Muscle layer of colon (tissue), 2 donors: ENCODE measurements at regions not wholly inside any gene's neighbourhood (a gene's known extent, or its start where the extent isn't known, plus 50 kb on each side); places are given as distances from the start of the nearest gene placed in this dataset.

Experiments
- H3K27ac ChIP-seq: one replicate; pipeline ENCODE4 v1.7.0; 2013; ENCODE audit warnings: low read depth, mild to moderate bottlenecking, low read length, moderate library complexity
- H3K27me3 ChIP-seq, 2 donors: one replicate each; pipeline ENCODE4 v1.7.0; 2013; ENCODE audit warnings: low read length in 2 of 2, mild to moderate bottlenecking in 2 of 2; ENCODE audit not compliant: insufficient read depth in 2 of 2, control insufficient read depth in 1 of 2
- H3K36me3 ChIP-seq: one replicate; pipeline ENCODE4 v1.7.0; 2013; ENCODE audit warnings: mild to moderate bottlenecking, low read length; ENCODE audit not compliant: insufficient read depth
- H3K4me1 ChIP-seq: one replicate; pipeline ENCODE4 v1.7.0; 2013; ENCODE audit warnings: mild to moderate bottlenecking, low read length; ENCODE audit not compliant: insufficient read depth
- H3K4me3 ChIP-seq, 2 donors: one replicate each; pipeline ENCODE4 v1.7.0; 2013; ENCODE audit warnings: low read length in 2 of 2, low read depth in 1 of 2, mild to moderate bottlenecking in 1 of 2, moderate library complexity in 1 of 2
- H3K9ac ChIP-seq: one replicate; pipeline ENCODE4 v1.7.0; 2013; ENCODE audit warnings: low read length
- H3K9me3 ChIP-seq: one replicate; pipeline ENCODE4 v1.7.0; 2013; ENCODE audit warnings: mild to moderate bottlenecking, low read length
- donor health status: abdominal sarcoma.
- donor health status: Adenocarcinoma of cecum.

GRCh38 chr11:8828580-8829361 lies 82.2 kb upstream of the AKIP1 start:
- H3K9ac ChIP-seq: no peak overlapping the region
- no peaks in the 10 kb centered on the region for H3K9me3 ChIP-seq
- H3K27me3 ChIP-seq: no peaks in the 10 kb centered on the region
- H3K4me1 ChIP-seq: peaks cover 27% of the 10 kb centered on the region
- H3K27ac ChIP-seq: no peak overlapping the region
- no peak overlapping the region for H3K4me3 ChIP-seq
- peaks cover 7% of the 10 kb centered on the region for H3K36me3 ChIP-seq

- no peak overlapping the region for H3K4me3 ChIP-seq
- no peaks in the 10 kb centered on the region for H3K9me3 ChIP-seq
- peaks cover 7% of the 10 kb centered on the region for H3K36me3 ChIP-seq
- no peak overlapping the region for H3K9ac ChIP-seq
- H3K4me1 ChIP-seq: peaks cover 35% of the 10 kb centered on the region
- no peak overlapping the region for H3K27ac ChIP-seq
- no peaks in the 10 kb centered on the region for H3K27me3 ChIP-seq
Measured at GRCh38 chr11:8829556-8829955, 81.4 kb upstream of the AKIP1 start.

DNA sequence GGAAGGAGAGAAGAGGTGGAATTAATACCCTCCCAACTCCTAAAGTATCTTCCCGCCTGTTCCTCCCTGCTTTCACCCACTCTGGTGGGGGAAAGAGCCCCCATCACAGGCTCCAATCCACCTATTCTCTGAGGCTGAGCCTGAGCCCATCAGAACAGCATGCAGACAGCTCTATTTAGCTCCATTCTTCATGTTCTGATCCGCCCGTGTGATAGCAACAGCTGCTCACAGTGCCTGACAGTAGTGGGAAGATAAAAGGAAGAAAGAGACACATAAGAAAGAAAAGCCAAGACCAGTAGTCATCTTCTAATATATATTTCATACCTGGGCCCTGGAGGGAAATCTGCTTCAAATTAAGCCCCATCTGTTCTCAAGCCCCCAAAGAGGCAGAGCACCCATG lies 80.3 kb upstream of the AKIP1 start:
- Histone ChIP-seq H3K9ac (no peak overlapping the region), H3K27me3 (no peaks in the 10 kb centered on the region), H3K4me3 (no peak overlapping the region), H3K27ac (no peak overlapping the region), H3K4me1 (peaks cover 35% of the 10 kb centered on the region), H3K36me3 (peaks cover 7% of the 10 kb centered on the region), H3K9me3 (no peaks in the 10 kb centered on the region)

DNA sequence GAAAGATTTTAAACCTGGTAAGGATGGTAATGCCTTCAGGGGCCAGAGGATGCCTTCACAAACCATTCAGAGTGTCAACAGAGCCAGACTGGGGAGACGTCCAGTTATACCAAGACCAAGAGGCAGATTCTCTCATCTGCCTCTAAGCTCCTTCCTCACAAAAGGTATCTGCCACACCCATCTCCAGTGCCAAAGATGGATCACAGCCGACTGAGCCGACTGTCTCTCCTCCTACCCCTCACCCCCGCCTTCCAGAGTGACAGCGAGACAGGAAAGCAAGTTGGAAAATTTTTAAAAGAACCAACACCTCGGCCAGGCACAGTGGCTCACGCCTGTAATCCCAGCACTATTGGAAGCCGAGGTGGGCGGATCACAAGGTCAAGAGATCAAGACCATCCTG lies 79.1 kb upstream of the AKIP1 start:
- Histone ChIP-seq H3K27ac (peak overlapping the region; percentile 19), H3K9ac (no peak overlapping the region), H3K36me3 (peaks cover 7% of the 10 kb centered on the region), H3K9me3 (no peaks in the 10 kb centered on the region), H3K4me1 (peaks cover 33% of the 10 kb centered on the region), H3K4me3 (no peak overlapping the region), H3K27me3 (no peaks in the 10 kb centered on the region)

DNA sequence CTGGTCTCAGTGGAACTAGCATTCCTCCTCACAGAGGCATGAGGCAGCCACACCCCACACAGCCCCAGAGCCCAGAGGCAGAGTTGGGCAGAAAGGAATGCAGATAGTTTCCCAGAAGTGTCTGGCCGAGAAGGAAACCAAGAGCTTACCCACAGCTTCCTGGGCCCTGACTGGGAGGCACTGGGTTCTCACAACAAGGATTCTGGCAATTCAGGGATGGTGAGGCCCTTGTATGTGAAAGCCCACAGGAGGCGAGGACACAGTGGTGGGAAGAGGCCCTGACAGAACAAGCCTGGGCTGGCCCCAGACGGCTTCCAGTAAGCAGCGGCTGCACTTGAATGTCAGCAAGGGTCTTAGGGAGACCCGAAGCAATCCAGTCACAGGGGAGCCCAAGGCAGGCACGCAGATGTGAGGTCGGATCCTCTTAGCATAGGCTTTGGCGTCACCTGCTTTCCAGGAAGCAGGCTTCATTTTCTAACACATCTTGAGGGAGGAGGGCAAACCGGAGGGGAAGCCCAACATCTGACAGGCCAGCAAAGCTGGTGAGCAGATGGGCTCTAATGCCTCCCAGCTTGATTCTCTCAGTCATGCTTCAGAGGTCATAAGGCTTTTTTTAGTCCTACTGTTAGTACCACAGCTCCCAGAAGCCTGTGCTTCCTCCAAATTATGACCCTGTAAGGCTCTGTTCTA lies 78.3 kb upstream of the AKIP1 start:
- Histone ChIP-seq H3K9ac (peak overlapping the region; percentile 45), H3K9me3 (no peaks in the 10 kb centered on the region), H3K27ac (peak overlapping the region; percentile 92), H3K36me3 (peaks cover 7% of the 10 kb centered on the region), H3K4me3 (no peak overlapping the region), H3K4me1 (peaks cover 26% of the 10 kb centered on the region), H3K27me3 (no peaks in the 10 kb centered on the region)

DNA sequence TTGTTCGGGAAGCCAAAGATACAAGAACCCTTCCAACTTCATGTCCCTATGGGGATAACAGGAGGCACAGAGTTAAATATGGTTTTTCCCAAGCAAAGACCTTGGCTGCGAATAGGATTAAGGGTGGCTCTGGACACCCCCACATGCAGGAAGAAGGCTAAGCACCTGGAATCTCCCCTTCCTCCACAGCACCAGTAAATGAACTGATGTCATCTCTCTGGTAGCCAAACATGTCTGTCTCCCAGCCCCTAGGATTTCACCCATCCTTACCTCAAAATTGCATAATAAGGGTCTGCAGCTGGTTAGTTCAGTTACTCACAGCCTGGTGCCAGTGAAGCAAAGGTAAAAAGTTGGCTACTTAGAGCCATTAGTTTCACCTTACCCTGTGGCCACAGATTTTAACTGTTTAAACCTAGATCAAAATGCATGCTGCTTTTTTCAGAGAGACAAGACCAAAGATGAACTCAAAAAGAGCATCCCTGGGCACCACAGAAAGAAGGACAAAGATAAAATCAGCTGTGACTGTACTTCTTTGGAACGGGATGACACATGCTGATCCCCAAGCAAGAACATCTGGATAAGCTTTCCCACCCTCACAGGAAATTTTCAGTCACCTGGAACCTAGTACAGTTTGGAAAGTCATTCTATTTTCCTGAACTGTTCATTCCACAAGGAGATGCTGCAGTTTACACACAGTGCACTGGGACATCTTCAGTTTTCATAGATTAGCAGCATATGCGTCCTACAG lies 77.2 kb upstream of the AKIP1 start:
- H3K27me3 ChIP-seq: no peaks in the 10 kb centered on the region
- peaks cover 5% of the 10 kb centered on the region for H3K36me3 ChIP-seq
- H3K9me3 ChIP-seq: no peaks in the 10 kb centered on the region
- H3K4me3 ChIP-seq: no peak overlapping the region
- H3K4me1 ChIP-seq: peaks cover 33% of the 10 kb centered on the region
- peak overlapping the region; percentile 92 for H3K27ac ChIP-seq
- H3K9ac ChIP-seq: no peak overlapping the region

- H3K9me3 ChIP-seq: no peaks in the 10 kb centered on the region
- no peak overlapping the region for H3K9ac ChIP-seq
- peaks cover 39% of the 10 kb centered on the region for H3K4me1 ChIP-seq
- no peaks in the 10 kb centered on the region for H3K27me3 ChIP-seq
- H3K36me3 ChIP-seq: no peaks in the 10 kb centered on the region
- peak overlapping the region; percentile 28 for H3K27ac ChIP-seq
- H3K4me3 ChIP-seq: no peak overlapping the region
Measured at GRCh38 chr11:8834379-8834778, 76.6 kb upstream of the AKIP1 start.

GRCh38 chr11:8838248-8838647 lies 72.7 kb upstream of the AKIP1 start:
- no peak overlapping the region for H3K4me3 ChIP-seq
- H3K27ac ChIP-seq: peak overlapping the region; percentile 47
- H3K9ac ChIP-seq: no peak overlapping the region
- peaks cover 40% of the 10 kb centered on the region for H3K4me1 ChIP-seq
- H3K9me3 ChIP-seq: no peaks in the 10 kb centered on the region
- H3K36me3 ChIP-seq: no peaks in the 10 kb centered on the region
- H3K27me3 ChIP-seq: no peaks in the 10 kb centered on the region

DNA sequence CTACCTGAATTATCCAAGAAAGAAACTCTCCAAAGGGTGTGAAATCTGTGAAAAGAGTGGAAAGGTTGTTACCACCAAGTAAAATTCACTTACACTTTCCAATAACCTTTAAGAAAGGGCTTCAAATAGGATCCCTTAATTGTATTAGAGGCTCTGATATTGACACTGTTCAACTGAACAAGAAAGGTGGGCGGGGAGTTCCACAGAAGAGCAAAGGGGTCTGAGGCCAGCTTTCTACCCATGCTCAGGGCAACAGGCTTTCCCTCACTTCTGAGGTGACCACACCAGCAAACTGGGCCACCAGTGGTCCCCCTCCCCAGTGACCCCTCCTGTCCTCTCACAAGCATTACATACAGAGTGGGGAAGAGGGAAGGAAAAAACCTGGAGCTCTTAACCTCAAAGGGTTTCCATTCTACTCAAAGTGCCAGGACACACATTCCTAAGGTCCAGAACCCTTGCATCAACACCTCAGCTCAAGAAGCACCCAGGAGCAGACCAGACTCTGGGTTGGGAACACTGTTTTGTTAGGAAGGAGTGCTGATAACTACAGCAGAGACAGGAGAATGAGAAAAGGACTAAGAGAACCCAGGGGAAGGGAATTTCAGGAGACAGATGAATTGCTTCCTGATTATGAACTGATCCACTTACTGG lies 71.6 kb upstream of the AKIP1 start:
- no peaks in the 10 kb centered on the region for H3K9me3 ChIP-seq
- H3K27me3 ChIP-seq: no peaks in the 10 kb centered on the region
- peak overlapping the region in 1 of 2 donors; percentile 12 for H3K4me3 ChIP-seq
- H3K4me1 ChIP-seq: peaks cover 28% of the 10 kb centered on the region
- H3K36me3 ChIP-seq: no peaks in the 10 kb centered on the region
- peak overlapping the region; percentile 11 for H3K9ac ChIP-seq
- peak overlapping the region; percentile 71 for H3K27ac ChIP-seq

DNA sequence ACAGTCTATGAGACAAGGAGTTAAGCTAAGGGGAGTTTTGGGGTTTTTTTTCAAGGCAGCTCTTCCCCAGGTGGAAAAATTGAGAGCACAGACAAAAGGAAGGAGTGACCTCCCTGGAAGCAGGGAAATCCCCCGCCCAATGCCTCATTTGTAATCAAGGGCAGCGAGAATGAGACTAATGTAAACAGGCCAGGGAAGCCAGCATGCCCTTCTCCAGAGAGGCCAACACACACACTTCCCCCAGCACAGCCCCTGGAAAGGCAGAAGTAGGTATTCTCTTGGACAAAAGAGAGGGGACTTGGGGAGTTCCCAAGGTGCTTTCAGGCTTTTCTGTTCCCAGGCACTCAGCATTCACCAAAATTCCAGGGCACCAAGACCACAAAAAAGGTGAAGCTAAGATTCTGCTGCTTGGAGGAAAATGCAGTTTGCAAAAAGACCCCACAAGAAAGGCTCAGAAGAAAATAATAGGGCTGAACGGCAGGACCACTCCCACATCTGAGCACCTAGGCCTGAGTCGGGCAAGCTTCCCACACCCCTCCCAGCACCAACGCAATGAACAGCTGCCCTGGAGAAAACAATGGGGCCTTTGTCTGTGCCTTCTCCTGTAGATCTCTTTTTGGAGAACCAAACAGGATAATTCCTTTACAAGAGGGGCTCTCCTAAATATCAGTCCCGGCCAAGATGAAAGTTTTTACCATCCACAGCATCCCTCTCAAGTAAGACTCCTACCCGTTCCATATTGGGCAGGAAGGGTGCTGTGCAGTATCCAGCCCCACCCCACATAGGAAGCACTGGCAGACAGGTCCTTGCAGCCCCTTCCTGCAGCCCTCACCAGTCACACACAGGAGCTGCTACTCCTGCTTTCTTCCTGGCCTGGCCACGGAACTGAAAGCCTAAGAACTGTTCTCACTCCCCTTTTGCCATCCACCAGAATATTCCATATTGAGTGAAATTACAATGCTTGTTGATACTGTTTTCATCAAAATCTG lies 70.7 kb upstream of the AKIP1 start:
- no peaks in the 10 kb centered on the region for H3K36me3 ChIP-seq
- no peaks in the 10 kb centered on the region for H3K9me3 ChIP-seq
- peak overlapping the region in 1 of 2 donors; percentile 12 for H3K4me3 ChIP-seq
- peak overlapping the region; percentile 11 for H3K9ac ChIP-seq
- H3K4me1 ChIP-seq: peaks cover 27% of the 10 kb centered on the region
- H3K27ac ChIP-seq: peak overlapping the region; percentile 71
- no peaks in the 10 kb centered on the region for H3K27me3 ChIP-seq
